GM19351 (cell line): ENCODE measurements at regions not wholly inside any gene's neighbourhood (a gene's known extent, or its start where the extent isn't known, plus 50 kb on each side); places are given as distances from the start of the nearest gene placed in this dataset.

Experiments used
- ATAC-seq: cut with Tn5 transposase; IDR thresholded peaks from one replicate; pipeline ENCODE4 v1.9.1; 2021; ENCODE audit warnings: mild to moderate bottlenecking, moderate library complexity; ENCODE audit not compliant: unreplicated experiment

DNA sequence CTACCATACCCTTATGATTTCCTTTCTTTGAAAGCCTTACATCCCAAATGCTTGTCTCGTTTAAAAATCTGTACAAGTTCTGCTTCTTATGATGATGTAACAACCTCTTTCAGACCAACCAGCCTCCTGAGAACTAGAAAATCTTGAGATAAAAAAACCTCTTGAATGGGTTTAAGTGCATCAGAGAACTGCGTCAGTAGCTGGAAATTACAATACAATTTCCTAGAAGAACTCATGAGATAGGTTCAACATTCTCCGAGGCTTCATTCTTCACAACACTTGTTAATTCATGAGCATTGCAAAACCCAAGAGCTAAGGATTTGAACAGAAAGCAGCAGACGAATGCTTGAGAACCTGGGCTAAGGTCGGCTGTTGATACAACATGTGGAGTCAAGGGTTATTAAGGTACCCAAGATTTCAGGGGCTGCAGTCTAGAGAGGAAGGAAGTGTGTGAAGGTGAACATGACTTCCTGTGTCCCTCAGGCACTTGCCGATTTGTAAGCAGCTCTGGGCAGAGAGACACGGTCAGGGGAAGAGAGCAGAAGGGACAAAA is 286.0 kb downstream of the ICE1 start:
- no peak for ATAC-seq

DNA sequence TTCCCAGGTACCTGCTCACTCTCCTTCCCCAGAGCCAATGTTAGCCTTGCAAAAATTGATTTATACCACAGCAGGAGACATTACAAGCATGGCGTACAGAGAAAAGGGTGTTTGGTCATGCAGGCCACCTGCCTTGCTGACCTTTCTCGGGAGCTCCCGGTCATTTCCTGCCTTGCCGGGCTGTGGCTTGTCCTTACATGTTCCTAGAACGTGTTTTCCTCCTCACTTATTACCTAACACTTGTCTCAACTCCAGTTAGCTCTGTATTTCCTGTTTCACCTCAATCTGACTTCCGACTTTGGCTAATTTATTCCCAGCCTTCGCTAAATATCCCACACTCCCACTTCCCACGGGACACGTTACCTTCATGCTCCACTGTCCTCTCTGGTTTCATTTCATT is 282.5 kb downstream of the ICE1 start:
- ATAC-seq, result no peak

GRCh38 chr5:5704352-5704751 is 281.9 kb downstream of the ICE1 start:
- no peak for ATAC-seq

DNA sequence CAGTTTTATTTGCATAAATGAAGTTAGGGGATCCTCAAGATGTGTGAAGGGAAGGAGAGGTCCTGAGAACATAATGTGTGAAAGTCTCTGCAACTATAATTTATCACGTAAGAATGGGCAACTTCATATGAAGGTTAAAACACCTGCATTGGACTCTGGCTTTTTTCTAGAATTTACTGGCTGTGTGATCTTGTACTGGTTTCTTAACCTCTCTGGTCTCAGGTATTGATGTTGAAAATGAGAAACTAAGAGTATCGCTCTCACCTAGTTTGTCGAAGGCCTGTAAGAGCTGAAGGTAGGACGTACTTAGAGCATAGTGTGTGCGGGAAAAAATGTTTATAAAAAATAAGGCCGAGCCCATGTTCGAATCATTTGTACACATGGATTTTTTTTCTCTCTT is 280.5 kb downstream of the ICE1 start:
- no peak for ATAC-seq

GRCh38 chr5:5700549-5700948 is 278.1 kb downstream of the ICE1 start:
- ATAC-seq, result no peak

DNA sequence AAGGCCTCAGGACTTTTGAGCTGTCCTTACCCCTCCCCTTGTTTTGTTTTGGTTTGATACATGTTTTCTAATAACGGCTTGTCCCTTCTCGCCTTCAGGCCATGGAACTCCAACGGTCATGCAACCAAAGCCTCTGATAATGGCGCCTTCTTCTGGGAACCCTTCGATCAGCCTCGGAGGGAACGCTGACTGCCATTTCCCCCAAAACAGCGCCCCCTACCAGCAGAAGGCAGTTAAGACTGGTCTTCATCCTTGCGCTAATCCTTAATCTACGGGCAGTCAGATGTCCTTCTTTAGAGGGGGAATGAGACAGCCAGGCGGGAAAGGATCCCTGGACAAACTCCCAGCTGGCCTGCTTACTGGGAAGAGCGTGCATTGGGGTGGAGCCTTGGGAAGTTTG is 276.6 kb downstream of the ICE1 start:
- ATAC-seq, result no peak

GRCh38 chr5:5695266-5695665 is 272.8 kb downstream of the ICE1 start:
- no peak for ATAC-seq

DNA sequence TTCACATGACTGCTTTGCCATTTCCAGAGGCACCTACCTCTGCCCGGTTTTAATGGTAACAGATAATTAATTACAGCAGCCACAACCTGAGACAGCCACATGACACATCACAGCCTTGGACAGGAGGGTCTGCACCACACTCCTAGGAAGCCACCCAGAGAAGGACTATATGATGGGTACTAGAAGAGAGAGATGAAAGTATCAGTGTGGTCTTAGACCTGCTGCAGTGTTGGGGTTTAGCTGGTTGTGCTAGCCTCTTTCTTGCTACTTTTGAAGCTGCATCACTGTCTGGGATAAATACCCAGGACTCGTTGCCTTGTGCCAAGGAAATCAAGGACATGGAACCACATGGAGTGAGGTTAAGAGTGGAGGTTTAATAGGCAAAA is 266.4 kb downstream of the ICE1 start:
- no peak for ATAC-seq

DNA sequence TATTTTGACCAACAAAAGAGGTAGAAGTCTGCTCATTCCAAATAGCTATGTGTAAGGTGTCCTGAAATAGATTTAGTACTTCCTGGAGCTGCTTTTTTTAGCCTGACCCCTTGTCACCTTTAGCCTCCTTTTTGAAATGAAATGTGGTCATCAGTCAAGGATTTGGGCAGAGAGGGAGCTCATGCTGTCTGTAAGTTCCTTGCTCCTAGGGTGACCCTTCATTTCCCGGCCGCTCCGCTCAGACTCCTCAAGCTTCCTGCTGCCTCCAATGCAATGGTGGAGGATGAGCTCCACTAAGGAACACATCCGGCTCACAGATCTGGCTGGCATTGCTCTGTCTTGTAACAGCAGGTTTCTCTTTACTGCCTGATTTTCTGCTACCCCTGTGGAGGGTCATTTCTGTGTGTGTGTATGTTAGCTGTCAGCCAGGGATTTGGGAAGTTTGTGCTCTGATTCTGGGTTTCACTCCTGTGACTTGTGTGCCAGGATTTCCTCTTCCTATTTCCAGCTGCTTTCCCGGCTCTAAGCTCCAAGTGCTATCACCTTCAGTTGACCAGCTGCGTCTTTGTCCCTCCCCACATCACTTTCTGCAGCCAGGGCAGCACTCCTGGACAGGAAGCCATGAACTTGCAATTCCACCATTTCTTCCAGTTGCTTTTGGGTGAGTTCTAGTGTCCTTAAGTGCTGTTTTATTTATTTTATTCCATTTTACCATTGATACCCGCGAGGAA is 265.9 kb downstream of the ICE1 start:
- ATAC-seq, result no peak

DNA sequence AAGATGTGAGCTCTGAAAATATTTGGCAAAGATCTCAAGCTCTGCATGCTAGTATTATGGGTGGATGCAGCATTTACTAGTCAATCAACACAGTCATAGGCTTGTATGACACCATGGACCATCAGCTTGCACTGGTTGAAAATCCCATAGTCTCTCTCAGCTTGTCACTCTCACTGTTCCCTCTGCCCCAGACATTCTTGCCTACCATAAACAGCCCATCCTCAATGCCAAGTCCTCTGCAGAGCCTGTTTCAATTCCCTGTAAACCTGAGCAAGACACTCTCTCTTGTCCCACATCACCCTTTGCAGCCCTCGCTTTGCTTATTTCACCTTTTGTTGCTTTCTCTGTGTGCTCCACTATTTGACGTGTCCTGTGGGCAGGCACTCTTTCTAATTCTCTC is 264.6 kb downstream of the ICE1 start:
- ATAC-seq, result no peak

GRCh38 chr5:5686356-5686755 is 263.9 kb downstream of the ICE1 start:
- ATAC-seq, result no peak

GRCh38 chr5:5685737-5686136 is 263.3 kb downstream of the ICE1 start:
- ATAC-seq, result no peak

GRCh38 chr5:5683174-5683573 is 260.7 kb downstream of the ICE1 start:
- no peak for ATAC-seq

DNA sequence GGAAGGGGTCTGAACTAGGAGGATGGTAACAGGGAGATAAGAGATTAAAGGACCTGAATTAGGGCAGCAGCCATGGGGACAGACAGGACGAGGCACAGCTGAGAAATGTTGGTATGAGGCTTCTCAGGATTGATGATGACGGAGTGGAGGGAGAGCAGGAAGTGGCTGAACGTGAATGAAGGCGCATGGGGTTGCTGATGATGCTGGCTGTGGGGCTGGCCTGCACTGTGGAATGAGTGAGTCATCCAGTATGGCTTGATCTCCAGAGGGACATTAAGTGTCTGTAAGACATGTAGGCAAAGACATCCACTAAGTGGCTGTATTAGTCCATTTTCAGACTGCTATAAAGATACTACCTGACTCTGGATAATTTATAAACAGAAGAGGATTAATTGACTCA is 256.4 kb downstream of the ICE1 start:
- no peak for ATAC-seq

DNA sequence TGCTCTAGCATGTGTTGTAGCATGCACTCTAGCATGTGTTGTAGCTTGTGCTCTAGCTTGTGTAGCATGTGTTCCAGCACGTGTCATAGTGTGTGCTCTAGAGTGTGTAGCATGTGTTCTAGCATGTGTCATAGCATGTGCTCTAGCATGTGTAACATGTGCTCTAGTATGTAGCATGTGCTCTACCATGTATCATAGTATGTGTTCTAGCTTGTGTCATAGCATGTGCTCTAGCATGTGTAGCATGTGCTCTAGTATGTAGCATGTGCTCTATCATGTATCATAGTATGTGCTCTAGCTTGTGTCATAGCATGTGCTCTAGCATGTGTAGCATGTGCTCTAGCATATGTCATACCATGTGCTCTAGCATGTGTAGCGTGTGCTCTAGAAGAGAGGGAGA is 255.3 kb downstream of the ICE1 start:
- no peak for ATAC-seq

DNA sequence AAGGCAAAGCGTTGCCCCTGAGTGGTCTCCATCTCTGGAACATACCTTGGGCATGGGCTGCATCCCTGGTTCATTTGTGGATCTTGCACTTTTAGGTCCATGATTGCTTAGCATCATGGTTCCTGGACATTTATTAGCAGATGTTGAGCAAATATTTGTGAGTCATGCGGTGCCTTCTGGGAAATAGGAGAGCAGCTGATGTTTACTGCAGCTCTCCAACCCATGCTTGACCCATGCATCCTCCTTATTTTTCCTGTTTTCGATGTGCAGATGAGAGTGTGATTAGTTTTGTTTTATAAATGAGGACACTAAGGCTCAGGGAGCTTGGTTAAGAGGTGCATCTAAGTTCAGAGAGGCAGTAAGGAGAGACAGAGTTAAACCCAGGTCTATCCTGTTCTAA is 253.7 kb downstream of the ICE1 start:
- ATAC-seq, result no peak

DNA sequence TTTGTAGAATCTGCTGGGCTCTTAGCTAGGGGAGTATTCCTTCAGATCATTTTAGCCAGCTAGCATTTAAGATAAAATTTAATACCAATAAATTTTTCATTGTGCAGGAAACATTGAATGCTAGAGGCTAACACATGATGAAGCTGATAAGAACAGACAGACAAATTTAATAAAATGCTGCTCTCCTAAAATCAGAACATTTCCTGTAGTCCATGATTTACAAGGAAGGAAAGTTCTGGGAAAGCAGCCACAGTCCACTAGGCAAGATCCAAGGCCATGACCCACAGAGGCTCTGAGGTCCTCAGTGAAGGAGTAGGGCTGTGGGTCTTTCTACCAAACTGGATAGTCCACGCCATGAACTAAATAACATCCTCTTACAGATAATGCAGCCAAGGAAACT is 253.0 kb downstream of the ICE1 start:
- no peak for ATAC-seq

DNA sequence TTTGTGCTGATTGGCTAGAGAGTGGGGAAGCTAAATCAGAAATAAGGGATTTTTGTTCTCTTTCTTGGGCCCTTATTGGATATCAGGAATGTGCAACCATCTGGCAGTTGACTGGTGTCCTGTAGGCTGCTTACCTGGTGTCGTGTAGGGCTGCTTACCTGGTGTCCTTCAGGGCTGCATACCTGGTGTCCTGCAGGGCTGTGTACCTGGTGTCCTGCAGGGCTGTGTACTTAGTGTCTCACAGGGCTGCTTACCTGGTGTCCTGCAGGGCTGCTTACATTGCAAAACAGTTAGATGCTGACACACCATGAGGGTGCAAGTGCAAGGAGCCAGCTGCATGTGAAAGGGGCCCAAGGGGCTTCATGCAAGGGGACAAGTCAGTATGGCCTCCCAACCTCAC is 249.3 kb downstream of the ICE1 start:
- ATAC-seq, result no peak

DNA sequence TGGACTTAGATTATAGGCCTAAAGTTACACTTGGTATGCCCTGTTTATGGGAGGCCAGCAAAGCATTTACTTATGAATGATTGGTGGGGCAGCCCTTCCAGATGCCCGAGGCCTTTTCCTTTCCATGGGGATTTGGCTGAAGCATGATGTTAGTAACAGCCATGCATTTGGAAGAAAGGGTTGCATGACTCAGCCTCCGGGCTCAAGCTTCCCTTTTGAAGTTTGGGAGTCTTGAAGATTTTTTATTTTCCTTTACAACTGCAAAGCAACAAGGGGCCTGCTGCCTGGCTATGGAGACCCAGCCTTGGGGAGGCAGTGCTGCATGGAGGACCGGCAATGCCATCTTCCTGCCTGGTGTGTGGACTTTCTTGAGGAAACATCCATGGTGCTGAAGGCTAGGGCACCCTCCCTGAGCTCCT is 244.7 kb downstream of the ICE1 start:
- ATAC-seq, result no peak

DNA sequence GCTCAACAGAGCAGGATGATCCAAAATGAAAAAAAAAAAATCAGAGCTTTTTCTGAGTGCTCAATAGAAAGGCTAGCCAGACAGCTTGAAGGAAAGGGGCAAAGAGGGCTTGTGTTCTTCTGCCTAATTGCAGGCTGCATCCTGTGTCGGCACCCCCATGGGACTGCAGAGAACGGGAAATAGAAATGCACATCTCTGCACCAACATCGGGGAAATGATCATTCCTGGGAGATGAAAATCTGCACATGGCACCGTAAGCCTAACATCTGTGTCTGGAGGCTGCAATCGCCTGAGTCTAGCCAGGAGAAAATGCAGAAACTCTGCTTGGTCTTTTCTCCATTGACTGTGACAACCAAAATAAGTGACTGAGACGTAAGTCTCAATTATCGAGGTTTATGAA is 243.9 kb downstream of the ICE1 start:
- ATAC-seq, result no peak

- ATAC-seq, result no peak
Measured at GRCh38 chr5:5666076-5666365, 243.5 kb downstream of the ICE1 start.

GRCh38 chr5:5665225-5666075 is 243.0 kb downstream of the ICE1 start:
- ATAC-seq, result no peak
